Right lobe of liver (tissue), 4 donors: ENCODE measurements at regions not wholly inside any gene's neighbourhood (a gene's known extent, or its start where the extent isn't known, plus 50 kb on each side); places are given as distances from the start of the nearest gene placed in this dataset.

Source experiments
- POLR2A ChIP-seq: fragments of 450-650 bp; IDR thresholded peaks from one replicate; pipeline ENCODE4 v1.6.1; 2017; ENCODE audit warnings: antibody characterized with exemption, mild to moderate bottlenecking
- TF ChIP-seq, protein P1 (sequence below), 4 donors: fragments of 200-600 bp in 3 of 4; fragments of 450-650 bp in 1 of 4; IDR thresholded peaks; one replicate each; pipeline versions ENCODE4 v1.5.1 to v1.8.0; 2016 to 2022; ENCODE audit warnings: antibody characterized with exemption in 4 of 4, mild to moderate bottlenecking in 2 of 4
- donor health status: DM: no; HTN: no; CAD: no.
- donor health status: DM: no; HTN: no; CAD: no.
- donor health status: DM: no; HTN: yes; CAD: no.

- TF ChIP-seq POLR2A: no peak
- TF ChIP-seq, protein P1, sequence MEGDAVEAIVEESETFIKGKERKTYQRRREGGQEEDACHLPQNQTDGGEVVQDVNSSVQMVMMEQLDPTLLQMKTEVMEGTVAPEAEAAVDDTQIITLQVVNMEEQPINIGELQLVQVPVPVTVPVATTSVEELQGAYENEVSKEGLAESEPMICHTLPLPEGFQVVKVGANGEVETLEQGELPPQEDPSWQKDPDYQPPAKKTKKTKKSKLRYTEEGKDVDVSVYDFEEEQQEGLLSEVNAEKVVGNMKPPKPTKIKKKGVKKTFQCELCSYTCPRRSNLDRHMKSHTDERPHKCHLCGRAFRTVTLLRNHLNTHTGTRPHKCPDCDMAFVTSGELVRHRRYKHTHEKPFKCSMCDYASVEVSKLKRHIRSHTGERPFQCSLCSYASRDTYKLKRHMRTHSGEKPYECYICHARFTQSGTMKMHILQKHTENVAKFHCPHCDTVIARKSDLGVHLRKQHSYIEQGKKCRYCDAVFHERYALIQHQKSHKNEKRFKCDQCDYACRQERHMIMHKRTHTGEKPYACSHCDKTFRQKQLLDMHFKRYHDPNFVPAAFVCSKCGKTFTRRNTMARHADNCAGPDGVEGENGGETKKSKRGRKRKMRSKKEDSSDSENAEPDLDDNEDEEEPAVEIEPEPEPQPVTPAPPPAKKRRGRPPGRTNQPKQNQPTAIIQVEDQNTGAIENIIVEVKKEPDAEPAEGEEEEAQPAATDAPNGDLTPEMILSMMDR (IDR thresholded peaks at IDR 0.05): no peak
These were observed 80.8 kb upstream of the PAPOLG start for GRCh38 chr2:60675301-60675700.
